Stimulated activated naive CD8-positive, alpha-beta T cell treated with anti-CD3 and anti-CD28 coated beads, Interleukin-15, Interleukin-2, amounts not matched to agents 100 ng/mL and 50 ng/mL, for 24 hours (primary cell): ENCODE measurements at regions not wholly inside any gene's neighbourhood (a gene's known extent, or its start where the extent isn't known, plus 50 kb on each side); places are given as distances from the start of the nearest gene placed in this dataset.

Experiments
- H3K27ac Mint-ChIP-seq: one replicate; pipeline ENCODE4 v1.8.0; 2021; ENCODE audit warnings: mild to moderate bottlenecking, mixed read lengths
- H3K27me3 Mint-ChIP-seq: one replicate; pipeline ENCODE4 v1.8.0; 2021; ENCODE audit warnings: mixed read lengths
- H3K36me3 Mint-ChIP-seq: one replicate; pipeline ENCODE4 v1.8.0; 2021; ENCODE audit warnings: low read depth, mixed read lengths
- H3K4me1 Mint-ChIP-seq: one replicate; pipeline ENCODE4 v1.8.0; 2021; ENCODE audit warnings: low read depth, mixed read lengths
- H3K4me3 Mint-ChIP-seq: one replicate; pipeline ENCODE4 v1.8.0; 2021; ENCODE audit warnings: mild to moderate bottlenecking, mixed read lengths
- H3K9me3 Mint-ChIP-seq: one replicate; pipeline ENCODE4 v1.8.0; 2021; ENCODE audit warnings: mixed read lengths

DNA sequence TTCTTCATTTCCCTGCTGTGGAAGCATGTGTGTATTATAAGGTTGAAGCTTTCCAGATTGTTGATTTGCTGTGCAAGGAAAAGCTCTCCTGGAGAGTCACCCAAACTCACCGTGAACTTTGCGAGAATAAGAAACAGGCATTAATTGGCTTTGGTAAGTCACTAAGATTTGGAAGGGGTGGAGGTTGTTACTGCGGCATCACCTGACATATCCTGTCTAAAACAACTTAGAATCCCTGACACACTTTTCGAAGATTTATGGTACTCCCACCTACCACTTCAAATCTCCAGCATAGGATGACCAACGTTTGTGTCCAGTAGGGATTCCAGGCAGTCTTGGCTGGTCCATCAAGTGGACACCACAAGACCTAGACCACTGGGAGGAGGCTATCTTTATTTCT is 518.3 kb downstream of the MN1 start:
- Mint-ChIP-seq H3K27ac (no peak overlapping the region), H3K27me3 (peaks cover 6% of the 10 kb centered on the region), H3K36me3 (no peaks in the 10 kb centered on the region), H3K9me3 (peaks cover 8% of the 10 kb centered on the region), H3K4me3 (no peak overlapping the region), H3K4me1 (no peaks in the 10 kb centered on the region)

DNA sequence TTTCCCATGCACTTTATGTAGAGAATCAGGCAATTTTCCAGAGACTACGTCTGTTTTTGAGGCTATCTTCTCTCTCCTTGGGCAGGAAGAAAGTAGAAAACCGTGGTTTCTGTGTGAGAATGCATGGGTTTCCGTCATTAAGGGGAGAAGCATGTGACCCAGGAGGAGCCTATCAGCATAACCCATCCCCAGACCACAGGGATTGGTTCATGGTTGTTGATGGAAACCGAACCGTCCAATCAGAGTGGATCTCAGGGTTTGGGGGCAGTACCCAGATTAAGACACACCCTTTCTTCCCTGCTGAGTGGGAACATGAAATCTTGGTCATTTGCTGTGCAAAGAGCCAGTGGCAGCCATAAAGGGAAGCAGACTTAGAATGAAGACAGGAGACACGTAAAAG is 517.8 kb downstream of the MN1 start:
- Mint-ChIP-seq H3K4me3 (no peak overlapping the region), H3K36me3 (no peaks in the 10 kb centered on the region), H3K27me3 (peaks cover 4% of the 10 kb centered on the region), H3K27ac (no peak overlapping the region), H3K4me1 (no peaks in the 10 kb centered on the region), H3K9me3 (peaks cover 8% of the 10 kb centered on the region)

DNA sequence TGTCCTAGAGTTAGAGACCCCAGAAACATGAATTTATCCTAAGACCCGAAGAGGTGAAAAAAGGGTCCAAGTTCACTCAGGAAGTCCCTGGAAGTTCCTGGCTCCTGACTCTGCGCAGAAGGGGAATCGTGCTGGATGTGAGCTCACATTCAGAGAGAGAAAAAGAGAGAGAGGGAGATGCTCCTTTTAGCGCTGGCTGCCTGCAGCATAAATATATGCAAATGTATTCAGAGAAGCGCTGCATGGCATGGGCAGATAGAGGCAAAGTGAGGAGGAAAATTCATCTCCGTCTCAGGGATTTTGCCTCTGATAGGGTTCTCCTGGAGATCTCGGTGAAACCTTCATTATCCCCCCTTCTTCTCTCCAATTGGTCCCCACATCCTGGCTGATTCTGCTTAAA is 517.2 kb downstream of the MN1 start:
- no peaks in the 10 kb centered on the region for H3K4me1 Mint-ChIP-seq
- H3K36me3 Mint-ChIP-seq, result no peaks in the 10 kb centered on the region
- peaks cover 2% of the 10 kb centered on the region for H3K27me3 Mint-ChIP-seq
- no peak overlapping the region for H3K27ac Mint-ChIP-seq
- H3K9me3 Mint-ChIP-seq, result peaks cover 8% of the 10 kb centered on the region
- H3K4me3 Mint-ChIP-seq, result no peak overlapping the region

DNA sequence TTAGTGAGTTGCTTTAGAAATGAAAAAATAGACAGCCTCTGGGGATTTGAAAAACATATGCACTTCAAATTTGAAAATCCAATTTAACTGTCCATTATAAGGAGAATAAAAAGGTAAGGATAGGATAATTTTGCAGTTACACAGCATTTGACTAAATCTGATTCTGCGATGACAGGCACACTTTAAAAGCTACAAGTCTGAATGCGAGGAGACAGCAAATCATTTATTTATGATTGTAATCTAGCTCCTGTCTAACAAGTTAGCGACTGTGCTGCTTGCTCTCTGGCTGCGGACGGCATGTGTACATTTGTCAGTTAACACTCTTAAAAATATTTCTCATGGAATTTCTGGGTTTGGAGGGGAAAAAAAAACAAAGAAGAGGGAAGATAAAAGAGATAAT is 514.8 kb downstream of the MN1 start:
- no peaks in the 10 kb centered on the region for H3K27me3 Mint-ChIP-seq
- no peak overlapping the region for H3K4me3 Mint-ChIP-seq

DNA sequence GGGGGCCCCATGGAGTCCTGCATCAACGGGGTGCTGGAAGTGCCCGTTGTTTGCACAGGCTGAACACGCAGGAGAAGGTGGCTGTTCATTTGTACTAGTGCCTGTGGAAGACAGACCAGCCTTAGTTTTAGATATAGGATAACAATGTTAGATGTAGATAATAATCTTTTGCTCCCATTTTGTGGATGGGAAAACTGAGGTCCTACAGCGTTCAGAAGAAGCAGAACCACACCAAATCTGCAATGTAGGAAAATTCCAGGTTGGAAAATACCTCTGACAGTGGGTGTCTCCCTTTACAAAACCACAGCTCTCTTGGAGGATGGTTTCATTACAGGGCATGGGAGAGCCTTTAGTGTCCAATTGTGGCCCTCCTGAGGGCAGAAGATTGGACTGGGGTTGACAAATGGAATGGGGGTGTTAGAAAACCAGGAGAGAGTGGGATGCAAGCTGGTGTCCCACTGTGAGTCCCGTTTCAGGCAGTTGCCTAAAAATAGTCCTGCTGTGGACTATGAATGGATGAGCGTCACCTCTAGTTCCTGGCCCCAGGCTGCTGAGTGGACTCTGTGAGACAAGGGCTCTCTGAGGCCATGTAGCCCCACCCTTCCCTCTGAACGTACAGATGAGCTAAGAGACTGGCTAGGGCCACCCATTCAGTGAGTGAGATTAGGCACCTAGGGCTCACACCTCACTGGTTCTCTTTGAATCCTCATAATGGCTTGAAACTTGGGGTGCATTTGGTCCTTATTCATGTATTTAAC is 508.8 kb downstream of the MN1 start:
- Mint-ChIP-seq H3K4me3 (no peak overlapping the region), H3K36me3 (no peaks in the 10 kb centered on the region), H3K27ac (no peak overlapping the region), H3K4me1 (no peaks in the 10 kb centered on the region), H3K9me3 (no peaks in the 10 kb centered on the region), H3K27me3 (peaks cover 29% of the 10 kb centered on the region)

More for the DNA sequence above, 514.8 kb downstream of the MN1 start:
- no peaks in the 10 kb centered on the region for H3K36me3 Mint-ChIP-seq
- no peak overlapping the region for H3K27ac Mint-ChIP-seq
- H3K4me1 Mint-ChIP-seq, result no peaks in the 10 kb centered on the region
- H3K9me3 Mint-ChIP-seq, result peaks cover 8% of the 10 kb centered on the region

DNA sequence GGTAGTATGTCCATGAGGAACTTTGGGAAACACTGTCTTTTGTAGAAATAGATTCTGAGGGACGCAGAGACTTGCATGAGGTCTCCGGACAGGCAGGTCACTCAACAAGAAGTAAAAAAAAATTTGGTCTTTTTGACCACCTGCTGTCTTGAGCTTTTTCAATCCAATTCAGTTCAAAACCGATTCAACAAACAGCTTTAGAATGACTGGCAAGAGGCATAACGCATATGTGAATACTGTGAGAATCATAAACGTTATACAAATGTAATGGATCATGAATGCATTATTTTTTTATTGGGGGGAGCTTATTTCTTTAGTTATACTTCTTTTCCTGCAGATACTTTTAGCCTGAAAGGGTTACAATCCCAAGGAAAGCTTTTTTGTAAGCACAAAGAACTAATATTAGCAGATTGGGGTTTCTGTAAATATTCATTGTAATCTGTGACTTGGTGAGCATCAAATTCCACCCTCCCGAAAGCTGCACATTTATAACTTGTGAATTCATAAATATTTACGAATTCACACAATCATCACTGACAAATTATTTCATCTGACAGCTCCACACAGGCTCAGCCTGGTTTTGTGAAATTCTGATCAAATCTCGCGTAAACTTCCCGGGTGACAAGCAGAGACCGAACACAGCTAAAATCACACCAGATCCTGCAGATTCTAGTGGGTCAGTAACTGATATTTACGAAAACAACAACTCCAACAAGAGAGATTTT is 507.7 kb downstream of the MN1 start:
- H3K36me3 Mint-ChIP-seq, result no peaks in the 10 kb centered on the region

DNA sequence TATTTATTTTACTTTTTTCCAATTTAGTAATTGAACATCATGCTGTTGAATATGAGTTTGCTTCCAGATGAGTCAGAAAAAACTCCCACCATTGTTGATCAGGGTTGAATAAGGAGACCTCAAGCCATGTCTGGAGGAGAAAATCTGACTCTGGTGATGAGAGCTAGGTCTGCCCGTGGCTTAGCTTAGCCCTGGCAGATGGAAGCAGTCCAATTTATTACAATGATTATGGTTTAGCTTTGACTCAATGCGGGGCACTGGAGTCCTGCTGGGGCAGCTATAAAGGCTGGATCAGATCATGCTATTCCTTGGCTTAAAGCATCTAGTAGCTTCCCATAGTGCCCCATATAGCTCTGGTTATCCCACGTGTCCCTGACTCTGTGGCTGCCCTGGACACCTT is 506.5 kb downstream of the MN1 start:
- Mint-ChIP-seq H3K9me3 (no peaks in the 10 kb centered on the region), H3K4me3 (no peak overlapping the region), H3K36me3 (no peaks in the 10 kb centered on the region), H3K27ac (no peak overlapping the region), H3K4me1 (no peaks in the 10 kb centered on the region), H3K27me3 (peaks cover 48% of the 10 kb centered on the region)

More for the DNA sequence above, 507.7 kb downstream of the MN1 start:
- no peaks in the 10 kb centered on the region for H3K4me1 Mint-ChIP-seq
- H3K9me3 Mint-ChIP-seq, result no peaks in the 10 kb centered on the region
- no peak overlapping the region for H3K4me3 Mint-ChIP-seq
- no peak overlapping the region for H3K27ac Mint-ChIP-seq
- H3K27me3 Mint-ChIP-seq, result peaks cover 38% of the 10 kb centered on the region

DNA sequence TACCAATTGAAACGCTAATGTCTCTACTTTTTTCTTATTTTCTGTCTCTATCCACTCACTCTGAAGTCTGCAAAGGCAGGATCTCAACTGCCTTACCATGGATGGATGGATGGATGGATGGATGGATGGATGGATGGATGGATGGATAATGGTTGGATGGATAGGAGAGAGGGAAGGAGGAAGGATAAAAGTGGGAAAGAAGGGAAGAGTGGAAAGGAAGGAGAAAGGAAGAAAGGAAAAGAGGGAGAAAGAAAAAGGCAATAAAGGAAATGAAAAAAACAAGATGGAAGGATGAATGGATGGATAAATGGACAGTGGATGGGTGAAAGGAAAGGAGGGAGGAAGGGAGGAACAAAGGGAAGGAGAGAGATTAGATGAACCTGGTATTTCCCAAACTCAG is 506.0 kb downstream of the MN1 start:
- Mint-ChIP-seq H3K4me1 (no peaks in the 10 kb centered on the region), H3K27ac (no peak overlapping the region), H3K4me3 (no peak overlapping the region), H3K27me3 (peaks cover 48% of the 10 kb centered on the region), H3K36me3 (no peaks in the 10 kb centered on the region), H3K9me3 (no peaks in the 10 kb centered on the region)

DNA sequence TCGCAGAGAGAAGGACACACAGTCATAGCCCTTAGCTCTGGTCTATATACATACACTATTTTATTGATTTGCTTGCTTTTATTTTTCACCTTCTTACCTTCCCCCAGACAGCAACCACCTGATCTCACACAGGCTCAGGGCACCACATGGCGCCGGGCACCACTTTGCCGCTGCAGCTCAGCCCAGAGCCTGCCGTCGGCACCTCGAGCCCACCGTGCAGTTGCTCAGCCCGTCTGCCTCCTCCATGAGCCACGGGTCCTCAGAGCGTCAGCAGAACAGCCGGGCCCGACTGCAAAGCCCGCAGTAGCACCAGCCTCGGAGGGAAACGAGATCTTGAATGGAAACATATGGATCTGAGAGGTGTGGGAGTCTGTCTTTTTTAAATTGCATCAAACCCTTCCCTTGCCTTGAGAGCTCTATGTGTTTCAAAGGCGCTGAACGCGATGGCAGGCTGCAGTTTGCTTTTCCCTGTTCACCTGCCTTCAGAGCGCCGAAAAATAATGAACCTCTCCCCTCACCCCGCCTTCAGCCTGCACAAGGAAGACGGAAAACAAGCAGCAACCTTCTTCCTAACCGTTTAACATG is 505.4 kb downstream of the MN1 start:
- Mint-ChIP-seq H3K27ac (no peak overlapping the region), H3K36me3 (no peaks in the 10 kb centered on the region), H3K4me1 (no peaks in the 10 kb centered on the region), H3K9me3 (no peaks in the 10 kb centered on the region), H3K27me3 (peaks cover 48% of the 10 kb centered on the region), H3K4me3 (no peak overlapping the region)

DNA sequence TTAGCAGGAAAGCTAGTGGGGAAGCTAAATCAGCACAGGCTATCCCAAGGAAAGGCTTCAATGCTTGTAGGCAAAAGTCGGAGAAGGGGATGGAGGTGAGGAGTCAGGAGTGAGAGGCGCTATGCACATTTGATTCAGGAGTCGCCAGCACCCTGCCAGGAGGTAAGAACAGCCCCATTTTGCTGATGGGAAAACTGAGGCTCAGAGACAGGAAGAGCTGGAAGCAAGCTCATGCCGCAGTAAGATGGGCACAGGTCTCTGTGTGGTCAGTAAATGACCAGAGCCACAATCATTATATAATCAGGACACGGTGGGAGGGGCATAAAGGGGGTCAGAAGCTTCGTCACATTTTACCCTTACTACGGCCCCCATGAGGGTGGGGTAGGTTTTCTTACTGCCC is 504.4 kb downstream of the MN1 start:
- no peaks in the 10 kb centered on the region for H3K36me3 Mint-ChIP-seq
- H3K27ac Mint-ChIP-seq, result no peak overlapping the region
- H3K4me1 Mint-ChIP-seq, result no peaks in the 10 kb centered on the region
- H3K9me3 Mint-ChIP-seq, result no peaks in the 10 kb centered on the region
- H3K27me3 Mint-ChIP-seq, result peaks cover 48% of the 10 kb centered on the region
- no peak overlapping the region for H3K4me3 Mint-ChIP-seq

DNA sequence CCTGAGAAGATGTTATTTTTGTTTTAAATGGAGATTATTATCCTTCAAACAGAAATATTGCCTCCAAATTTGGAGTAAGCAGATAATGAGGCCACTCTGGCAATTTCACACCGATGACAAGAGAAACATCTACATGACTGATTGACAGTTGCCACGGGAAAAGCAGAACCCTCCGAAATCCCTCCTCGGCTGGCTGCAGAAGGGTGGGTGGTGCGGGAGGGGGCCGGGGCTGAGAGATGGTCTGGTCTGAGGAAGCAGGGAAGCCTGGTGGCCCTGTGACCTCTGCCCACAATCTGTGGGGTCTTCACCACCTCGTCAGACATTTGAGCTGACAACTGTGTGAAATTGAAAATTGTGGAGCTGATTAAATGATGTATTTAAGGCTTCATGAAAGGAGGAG is 503.2 kb downstream of the MN1 start:
- H3K36me3 Mint-ChIP-seq, result no peaks in the 10 kb centered on the region

DNA sequence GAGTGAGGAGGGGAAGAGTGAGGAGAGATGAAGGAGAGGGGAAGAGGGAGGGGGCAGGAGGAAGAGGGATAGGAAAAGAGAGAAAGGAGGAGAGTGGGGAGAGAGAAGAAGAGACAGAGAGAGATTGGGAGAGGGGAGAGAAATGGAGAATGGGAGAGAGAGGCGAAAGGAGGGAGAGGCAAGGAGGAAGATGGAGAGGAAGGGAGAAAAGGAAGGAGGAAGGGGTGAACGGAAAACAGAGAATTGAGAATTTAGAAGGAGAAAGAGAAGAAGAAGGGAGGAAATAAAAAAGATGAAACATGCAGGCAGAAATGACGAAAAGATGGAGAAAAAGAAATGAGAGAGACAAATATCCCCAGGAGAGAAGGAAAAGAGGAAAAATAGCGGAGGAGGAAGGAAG is 502.8 kb downstream of the MN1 start:
- Mint-ChIP-seq H3K27ac (no peak overlapping the region), H3K36me3 (no peaks in the 10 kb centered on the region), H3K4me1 (no peaks in the 10 kb centered on the region), H3K27me3 (peaks cover 44% of the 10 kb centered on the region), H3K4me3 (no peak overlapping the region), H3K9me3 (no peaks in the 10 kb centered on the region)

More for the DNA sequence above, 503.2 kb downstream of the MN1 start:
- Mint-ChIP-seq H3K9me3 (no peaks in the 10 kb centered on the region), H3K27ac (no peak overlapping the region), H3K4me1 (no peaks in the 10 kb centered on the region), H3K27me3 (peaks cover 44% of the 10 kb centered on the region), H3K4me3 (no peak overlapping the region)

DNA sequence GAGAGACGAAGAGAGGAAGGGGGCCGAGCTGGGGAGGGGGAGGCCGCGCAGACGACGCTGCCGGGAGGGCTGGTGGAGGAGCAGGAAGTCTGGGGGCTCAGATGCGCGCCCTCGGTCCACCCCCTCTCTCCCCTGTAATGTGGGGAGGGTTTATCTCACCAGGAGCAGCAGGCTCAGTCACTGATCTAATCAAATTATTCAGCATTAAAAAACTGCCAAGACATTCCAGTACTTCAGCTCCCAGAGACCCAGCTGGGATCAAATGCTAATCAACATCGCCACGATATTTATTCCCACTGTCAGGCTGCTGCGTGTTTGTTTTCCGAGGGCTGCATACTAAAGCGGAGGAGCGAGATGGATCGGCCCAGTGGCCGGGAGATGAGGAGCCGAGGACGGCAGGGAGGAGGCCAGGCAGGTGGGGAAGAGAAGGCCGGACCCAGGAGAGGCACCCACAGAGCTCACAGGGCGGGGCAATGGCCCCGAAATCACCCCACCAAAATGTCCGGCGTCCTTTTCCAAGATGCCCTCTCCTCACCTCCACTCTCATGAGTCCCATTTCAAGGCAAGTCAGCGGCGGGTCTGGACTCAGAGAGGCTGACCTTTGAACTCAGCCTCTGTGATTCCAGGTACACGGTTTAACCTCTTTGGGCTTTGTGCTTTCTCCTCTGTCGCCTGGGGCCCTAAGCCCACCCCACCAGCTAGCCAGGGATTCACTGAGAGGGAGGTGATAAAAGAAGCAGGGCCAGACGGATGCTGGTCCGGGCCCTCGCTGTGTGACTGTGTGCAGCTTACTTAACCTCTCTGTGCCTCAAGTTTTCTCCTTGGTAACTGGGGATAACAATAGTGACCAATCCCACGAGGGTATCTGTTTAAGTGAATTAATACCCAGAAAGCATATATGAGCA is 502.1 kb downstream of the MN1 start:
- peaks cover 44% of the 10 kb centered on the region for H3K27me3 Mint-ChIP-seq
- no peak overlapping the region for H3K4me3 Mint-ChIP-seq

DNA sequence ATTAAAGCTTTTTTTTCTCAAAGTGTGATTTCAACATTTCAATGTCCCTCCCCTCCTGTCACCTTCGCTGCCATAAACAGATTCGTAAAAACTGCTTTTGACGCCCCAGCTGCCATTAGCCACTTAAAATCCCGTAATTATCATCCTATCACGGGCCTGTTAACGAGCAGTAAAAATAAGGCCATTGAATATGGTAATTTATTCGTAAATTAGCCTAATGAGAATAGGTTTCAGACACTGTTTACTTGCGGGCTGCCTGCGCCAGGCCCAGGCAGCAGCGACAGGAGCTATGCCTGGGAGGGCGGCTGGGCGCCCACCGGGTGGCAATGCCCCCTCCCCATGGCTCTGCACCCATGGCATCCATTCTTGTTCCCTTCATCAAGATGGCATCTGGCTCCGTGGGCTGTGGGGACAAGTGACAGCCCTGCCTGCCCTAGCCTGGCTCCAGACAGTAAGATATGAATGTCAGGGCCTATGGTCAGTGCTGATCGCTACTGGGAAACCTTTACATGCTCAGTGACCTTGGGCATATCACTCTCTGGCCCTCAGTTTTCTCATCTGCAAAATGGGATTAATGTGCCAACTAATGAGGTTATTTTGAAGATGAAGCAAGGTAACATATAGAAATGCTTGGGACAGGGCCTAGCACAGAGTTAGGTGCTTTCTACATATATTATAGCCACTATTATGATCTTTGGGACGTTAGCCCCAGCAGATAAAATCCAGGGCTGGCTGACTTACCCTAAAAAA is 500.8 kb downstream of the MN1 start:
- H3K9me3 Mint-ChIP-seq, result no peaks in the 10 kb centered on the region
- H3K36me3 Mint-ChIP-seq, result no peaks in the 10 kb centered on the region
- H3K4me3 Mint-ChIP-seq, result no peak overlapping the region
- peaks cover 39% of the 10 kb centered on the region for H3K27me3 Mint-ChIP-seq
- H3K4me1 Mint-ChIP-seq, result no peaks in the 10 kb centered on the region
- H3K27ac Mint-ChIP-seq, result no peak overlapping the region

More for the DNA sequence above, 502.1 kb downstream of the MN1 start:
- H3K36me3 Mint-ChIP-seq, result no peaks in the 10 kb centered on the region
- no peak overlapping the region for H3K27ac Mint-ChIP-seq
- H3K9me3 Mint-ChIP-seq, result no peaks in the 10 kb centered on the region
- no peaks in the 10 kb centered on the region for H3K4me1 Mint-ChIP-seq
